Retina (tissue), 1 donor: ENCODE measurements at regions not wholly inside any gene's neighbourhood (a gene's known extent, or its start where the extent isn't known, plus 50 kb on each side); places are given as distances from the start of the nearest gene placed in this dataset.
"Not testable (repeated sequence)": the region's sequence is repeated elsewhere in the genome, so short reads cannot be mapped to it uniquely, and the experiment has no call there.

ENCODE experiments used
- DNase-seq: peaks from one replicate; pipeline ENCODE4 v3.0.0-alpha.2; 2016

DNA sequence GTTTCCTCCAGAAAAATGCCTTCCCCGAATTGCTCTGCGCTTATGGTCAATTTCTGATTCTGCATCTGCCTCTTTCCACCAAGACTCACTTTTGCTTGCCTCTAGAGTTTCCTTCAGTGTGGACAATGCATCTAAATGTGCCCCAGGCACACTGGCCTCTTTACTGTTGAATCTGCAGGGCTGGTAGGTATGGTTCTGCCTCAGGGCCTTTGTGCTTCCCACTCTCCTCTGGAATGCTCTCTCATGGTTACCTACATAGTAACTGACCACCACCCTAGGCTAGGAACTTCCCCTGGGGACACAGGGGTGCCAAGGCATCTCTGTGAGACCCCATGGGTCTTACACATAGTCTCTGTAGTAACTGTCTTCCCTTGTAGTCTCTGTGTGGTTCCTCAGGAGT, 1258.6 kb downstream of the CDH12 start:
- no peak for DNase-seq

DNA sequence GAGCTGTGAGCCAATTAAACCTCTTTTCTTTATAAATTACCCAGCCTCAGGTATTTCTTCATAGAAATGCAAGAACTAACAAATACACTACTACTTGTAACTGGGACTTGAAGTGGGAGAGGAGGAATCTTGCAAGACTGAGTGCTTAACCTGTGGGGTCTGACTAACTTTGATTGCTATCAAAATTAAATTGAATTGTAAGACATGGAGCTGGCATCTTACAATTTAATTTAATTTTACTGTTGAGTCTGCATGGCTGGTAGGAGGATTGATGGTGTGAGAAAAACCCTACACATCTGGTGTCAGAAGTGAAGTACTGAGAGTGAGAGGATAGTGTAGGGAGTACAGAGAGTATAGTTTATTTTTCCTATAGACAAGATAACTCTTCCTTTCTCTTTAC, 1259.9 kb downstream of the CDH12 start:
- DNase-seq = no peak

DNA sequence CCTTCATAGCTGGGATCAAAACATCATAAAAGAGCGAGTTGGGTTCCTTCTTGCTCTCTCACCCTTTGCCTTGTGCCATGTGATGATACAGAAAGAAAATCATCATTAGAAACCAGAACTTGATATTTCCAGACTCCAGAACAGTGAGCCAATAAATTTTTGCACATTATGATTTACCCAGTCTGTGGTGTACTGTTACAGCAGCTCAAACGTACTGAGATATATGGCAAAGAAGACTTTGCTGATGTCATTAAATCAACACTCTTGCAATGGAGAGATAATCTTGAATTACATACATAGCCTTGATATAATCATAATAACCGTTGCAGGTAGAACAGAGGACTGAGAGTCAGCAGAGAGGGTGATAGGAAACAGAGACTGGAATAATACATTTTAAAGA, 1271.6 kb downstream of the CDH12 start:
- DNase-seq = no peak

DNA sequence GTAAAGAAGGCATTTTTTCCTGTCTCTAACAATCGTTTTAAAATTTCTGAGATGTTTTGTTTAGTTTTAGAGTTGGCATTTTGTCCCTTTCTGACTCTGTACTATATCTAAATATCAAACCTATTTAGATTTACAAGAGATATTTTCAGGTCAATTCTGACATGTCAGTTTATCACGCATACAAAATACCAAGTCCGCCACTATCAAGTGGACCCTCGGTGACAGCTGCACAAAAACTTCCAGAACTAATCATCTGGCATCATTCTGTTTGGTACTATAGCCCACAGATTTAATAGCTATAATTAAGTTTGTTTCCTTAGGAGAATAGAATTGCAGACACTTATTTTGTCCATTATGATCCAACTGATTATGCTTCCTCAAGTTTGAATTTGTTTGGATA, 1278.2 kb downstream of the CDH12 start:
- no peak for DNase-seq

DNA sequence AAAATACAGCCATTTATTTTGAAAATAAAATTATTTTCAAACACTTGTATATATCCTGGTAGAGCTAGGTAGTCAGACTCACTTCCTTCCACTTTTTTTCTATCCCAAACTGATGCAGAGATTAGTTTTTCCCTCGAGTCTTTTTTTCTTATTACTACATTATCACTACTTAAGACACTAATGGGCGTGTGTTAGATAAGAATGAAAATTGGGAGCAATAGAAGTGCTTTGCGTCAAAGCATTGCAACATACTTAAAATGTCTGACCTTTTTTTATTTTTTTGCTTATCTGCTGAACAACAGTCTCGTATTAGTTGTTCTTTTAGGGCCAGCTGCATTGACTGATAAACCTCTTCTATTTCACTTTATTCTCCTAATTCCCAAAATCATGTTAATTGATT, 1278.7 kb downstream of the CDH12 start:
- DNase-seq = peak; percentile 3

DNA sequence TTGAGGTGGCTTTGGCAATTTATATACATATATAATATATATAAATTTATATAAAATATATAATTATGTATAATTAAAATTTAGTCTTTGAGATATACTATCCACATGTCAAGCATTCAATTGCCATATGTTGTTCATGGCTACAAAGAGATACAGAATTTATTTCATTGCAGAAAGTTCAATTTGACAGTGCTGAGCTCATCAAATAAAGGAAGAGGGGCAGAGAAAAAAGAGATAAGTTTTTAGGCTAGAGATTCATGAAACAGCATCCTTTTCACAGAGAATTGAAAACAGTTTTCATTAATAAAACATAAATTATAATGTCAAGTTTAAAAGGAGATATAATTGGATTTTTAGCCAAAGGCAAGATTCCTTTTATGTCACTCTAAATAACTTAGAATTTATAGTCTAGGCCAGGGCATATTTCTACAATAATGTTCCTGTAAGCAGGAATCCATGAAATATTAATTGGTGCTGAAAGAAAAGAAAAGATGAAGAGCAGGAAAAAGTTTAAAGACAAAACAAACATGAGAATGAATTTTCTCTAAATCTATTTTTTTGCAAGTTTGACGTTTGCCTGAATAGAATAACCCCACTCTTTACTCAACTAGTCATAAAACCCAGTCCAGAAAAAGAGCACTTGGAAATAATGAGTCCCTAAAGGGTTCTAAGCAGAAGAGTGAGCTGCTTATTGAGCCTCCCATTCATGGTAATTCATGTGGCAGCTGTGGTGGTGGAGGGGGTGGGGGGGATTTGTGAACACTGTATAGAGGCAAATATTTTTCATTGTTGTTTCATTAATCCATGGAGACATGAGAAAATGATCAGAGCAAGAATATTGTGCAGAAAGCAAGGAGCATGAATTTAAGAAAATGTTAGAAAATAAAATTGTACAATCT, 1279.5 kb downstream of the CDH12 start:
- DNase-seq = peak; percentile 10

DNA sequence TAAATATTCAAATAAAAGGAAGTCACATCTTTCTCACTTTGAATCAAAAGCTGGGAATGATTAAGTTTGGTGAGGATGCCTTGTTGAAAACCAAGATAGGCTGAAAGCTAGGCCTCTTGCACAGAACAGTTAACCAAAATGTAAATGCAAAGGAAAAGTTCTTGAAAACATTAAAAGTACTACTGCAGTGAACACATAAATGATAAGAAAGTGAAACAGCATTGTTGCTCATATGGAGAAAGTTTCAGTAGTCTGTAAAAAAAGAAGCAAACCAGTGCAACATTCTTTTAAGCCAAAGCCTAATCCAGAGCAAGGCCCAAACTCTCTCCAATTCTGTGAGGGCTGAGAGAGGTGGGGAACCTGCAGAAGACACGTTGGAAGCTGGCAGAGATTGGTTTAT, 1281.9 kb downstream of the CDH12 start:
- not testable (repeated sequence) for DNase-seq

DNA sequence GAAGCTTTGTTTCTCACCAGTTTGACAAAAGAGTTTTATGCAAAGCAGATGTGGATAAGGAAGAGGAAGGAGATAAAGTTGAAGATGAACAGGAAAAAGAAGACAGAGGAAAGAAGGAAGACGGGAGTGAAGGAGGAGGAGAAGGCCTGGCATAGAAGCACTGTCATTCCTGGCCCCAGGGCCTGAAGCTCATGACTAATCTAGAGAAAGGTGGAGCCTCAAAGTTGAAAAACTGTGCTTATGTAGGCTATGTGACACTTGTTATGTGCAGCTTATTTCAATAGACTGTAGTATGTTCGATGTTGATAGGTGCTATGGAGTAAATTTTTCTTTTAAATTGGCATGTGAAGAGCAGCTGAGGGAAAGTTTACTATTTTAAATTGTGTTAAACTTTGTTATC, 1294.0 kb downstream of the CDH12 start:
- not testable (repeated sequence) for DNase-seq

DNA sequence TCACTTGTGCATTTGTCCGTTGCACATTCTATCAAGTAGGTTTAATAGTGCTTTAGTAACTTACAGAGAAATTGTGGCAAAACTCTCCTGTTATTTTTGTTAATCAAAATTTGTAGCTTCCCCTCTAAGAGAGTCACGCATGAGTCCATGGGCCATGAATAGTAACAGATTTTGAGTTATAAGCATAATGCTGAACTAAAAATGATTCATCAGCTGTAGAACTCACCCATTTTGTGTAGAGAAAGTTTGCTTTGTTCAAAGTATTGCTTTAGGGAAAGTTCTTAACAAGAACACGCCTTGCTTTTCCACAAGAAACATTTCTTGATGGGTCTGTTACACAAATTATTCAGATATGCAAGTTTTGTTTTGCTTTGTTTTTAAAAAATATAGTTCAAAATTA, 1300.9 kb downstream of the CDH12 start:
- DNase-seq = not testable (repeated sequence)

DNA sequence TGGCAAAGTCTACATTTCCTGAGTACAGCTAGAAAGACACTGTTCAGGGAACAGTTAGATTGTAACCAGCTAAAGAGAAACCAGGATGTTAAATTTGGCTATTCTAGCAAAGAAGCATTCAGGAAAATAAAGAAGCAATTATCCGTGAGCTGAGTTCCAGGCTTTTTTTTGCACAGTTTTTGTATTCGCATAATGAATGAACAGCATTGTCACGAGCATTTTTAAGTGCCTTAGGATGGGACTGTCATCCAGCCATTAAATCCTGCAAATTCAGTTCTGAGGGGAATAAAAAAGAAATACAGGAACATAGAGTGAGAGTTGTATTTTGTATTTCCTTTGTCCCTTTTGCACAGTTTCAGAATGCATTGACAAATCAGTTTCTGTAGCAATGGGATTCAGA, 1302.2 kb downstream of the CDH12 start:
- DNase-seq = not testable (repeated sequence)

DNA sequence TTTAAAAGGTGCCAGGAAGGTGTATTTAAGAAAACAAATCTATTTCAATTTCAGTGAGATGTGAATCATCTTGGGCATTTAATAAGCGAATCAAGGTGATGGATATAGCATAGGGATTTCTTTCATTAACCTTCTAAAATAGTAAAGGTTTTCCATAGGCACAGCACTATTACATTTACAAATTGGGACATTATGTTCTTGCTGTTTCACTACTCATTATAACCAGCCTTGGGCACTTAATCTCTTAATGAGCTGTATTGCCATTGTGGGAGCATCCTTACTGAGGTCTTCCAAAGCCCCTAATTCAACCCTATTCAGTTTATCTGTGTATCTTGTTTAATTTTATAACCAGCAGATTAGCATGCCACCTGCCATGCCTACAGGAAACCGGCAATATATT, 1305.5 kb downstream of the CDH12 start:
- not testable (repeated sequence) for DNase-seq

DNA sequence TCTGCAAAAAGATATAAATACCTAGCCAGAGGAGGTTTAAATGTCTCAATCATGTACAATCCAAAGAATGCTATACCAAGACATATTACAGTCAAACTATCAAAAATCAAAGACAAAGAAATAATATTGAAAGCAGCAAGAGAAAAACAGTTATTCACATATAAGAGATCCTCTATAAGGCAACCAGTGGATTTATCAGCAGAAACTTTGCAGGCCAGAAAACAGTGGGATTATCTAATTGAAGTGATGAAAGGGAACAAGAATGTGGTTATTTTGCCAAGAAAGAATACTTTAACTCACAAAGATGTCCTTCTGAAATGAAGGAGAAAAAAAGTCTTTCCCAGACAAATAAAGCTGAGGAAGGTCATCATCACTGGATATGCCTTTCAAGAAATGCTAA, 1318.0 kb downstream of the CDH12 start:
- not testable (repeated sequence) for DNase-seq

DNA sequence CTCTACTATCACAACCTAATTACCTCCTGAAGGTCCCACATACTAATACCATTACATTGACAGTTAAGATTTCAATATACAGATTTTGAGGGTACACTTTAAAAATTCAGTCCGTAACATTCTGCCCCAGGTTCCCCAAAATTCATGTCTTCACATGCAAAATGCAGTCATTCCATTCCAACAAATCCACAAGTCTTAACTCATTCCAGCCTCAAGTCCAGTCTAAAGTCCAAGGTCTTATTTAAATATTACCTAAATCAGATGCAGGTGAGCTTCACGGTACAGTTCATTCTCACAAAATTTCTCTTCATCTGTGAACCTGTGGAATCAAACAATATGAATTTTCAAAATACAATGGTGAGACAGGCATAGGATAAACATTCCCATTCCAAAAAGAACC, 1332.0 kb downstream of the CDH12 start:
- DNase-seq = not testable (repeated sequence)

DNA sequence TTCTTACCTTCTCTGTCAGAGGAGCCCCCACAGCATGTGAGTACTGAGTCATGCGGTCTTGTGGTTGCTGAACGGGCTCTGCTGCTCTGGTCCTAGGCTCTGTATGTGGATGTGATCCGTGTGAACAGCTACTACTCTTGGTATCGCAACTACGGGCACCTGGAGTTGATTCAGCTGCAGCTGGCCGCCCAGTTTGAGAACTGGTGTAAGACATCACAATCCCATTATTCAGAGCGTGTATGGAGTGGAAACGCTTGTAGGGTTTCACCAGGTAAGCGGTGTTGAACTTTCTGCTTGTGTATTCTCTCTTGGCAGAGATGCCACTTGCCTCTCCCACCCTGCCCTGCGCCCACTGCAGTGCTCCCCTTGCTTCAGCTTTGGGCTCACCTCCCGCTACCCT, 1356.2 kb downstream of the CDH12 start:
- not testable (repeated sequence) for DNase-seq

DNA sequence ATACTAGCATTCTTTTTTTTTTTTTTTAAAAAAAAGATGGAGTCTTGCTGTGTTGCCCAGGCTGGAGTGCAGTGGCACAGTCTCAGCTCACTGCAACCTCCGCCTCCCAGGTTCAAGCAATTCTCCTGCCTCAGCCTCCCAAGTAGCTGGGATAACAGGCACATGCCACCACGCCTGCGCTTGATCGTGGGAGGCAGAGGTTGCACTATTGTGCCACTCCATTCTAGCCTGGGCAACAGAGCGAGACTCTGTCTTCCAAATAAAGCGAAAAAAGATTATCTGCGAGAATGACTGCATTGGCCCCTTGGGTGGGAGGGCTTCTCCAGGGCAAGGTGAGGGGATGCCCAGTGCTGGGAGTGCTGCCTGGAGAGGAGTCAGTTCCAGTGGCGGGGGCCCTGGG, 1357.1 kb downstream of the CDH12 start:
- not testable (repeated sequence) for DNase-seq

DNA sequence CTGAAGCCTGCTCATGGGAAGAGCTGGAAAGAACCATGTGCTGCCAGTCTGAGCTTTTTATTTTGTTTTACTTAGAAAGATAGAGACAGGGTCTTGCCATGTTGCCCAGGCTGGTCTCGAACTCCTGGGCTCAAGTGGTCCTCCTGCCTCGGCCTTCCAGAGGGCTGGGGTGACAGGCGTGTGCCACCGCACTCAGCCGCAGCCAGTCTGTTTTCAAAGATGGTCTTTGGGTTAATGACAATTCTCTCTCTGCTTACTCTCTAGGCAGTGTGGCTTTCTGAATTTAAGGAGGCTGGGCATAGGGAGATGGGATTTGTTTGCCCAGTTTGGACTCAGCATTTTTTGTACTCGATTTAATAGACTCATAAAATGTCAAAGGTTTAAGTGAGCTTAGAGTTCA, 1357.9 kb downstream of the CDH12 start:
- not testable (repeated sequence) for DNase-seq

DNA sequence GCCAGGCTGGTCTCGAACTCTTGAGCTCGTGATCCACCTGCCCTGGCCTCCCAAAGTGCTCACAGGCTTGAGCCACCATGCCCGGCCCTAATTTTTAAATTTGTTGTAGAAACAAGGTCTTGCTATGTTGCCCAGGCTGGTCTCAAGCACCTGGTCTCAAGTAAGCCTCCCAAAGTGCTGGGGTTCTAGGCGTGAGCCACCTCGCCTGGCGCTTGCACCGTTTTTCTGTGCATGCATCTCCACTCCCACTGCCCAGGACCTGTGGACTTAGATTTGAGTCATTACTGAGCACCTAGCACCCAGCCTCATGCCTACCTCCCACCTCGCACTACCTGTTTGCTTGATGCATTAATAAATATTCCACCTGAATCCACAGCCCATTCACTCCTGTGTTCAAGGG, 1359.1 kb downstream of the CDH12 start:
- DNase-seq = not testable (repeated sequence)

DNA sequence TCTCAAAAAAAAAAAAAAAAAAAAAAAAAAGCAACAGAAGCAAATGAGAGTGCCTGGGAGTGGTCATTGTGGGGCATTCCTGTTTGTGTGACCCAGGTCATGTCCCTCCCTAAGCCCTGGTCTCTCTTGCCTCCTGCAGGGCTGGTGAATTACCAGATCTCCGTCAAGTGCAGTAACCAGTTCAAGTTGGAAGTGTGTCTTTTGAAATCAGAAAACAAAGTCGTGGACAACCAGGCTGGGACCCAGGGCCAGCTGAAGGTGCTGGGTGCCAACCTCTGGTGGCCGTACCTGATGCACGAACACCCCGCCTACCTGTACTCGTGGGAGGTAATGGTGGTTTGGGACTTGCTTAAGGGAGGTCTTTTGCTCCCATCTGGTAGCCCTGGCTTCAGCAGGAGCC, 1362.0 kb downstream of the CDH12 start:
- not testable (repeated sequence) for DNase-seq

DNA sequence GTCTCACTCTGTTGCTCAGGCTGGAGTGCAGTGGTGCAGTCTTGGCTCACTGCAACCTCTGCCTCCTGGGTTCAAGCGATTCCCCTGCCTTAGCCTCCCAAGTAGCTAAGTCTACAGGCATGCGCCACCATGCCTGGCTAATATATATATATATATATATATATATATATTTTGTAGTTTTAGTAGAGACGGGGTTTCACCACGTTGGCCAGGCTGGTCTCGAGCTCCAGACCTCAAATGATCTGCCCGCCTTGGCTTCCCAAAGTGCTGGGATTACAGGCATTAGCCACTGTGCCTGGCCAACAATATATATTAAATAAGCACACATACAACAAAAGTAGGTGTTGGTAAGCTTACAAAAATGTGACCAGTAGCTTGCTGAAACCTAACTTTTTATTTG, 1364.3 kb downstream of the CDH12 start:
- DNase-seq = not testable (repeated sequence)

DNA sequence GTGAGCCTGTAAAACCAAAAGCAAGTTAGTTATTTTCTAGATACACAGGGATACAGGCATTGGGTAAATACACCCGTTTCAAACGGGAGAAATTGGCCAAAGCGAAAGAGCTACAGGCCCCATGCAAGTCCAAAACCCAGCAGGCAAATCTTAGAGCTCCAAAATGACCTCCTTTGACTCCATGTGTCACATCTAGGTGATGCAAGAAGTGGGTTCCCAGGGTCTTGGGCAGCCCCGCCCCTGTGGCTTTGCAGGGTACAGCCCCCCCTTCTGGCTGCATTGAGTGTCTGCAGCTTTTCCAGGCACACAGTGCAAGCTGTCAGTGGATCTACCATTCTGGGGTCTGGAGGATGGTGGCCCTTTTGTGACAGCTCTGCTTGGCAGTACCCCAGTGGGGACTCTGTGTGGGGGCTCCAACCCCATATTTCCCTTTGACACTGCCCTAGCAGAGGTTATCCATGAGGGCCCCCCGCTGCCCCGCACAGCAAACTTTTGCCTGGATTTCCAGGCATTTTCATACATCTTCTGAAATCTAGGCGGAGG, 1367.6 kb downstream of the CDH12 start:
- DNase-seq = not testable (repeated sequence)

DNA sequence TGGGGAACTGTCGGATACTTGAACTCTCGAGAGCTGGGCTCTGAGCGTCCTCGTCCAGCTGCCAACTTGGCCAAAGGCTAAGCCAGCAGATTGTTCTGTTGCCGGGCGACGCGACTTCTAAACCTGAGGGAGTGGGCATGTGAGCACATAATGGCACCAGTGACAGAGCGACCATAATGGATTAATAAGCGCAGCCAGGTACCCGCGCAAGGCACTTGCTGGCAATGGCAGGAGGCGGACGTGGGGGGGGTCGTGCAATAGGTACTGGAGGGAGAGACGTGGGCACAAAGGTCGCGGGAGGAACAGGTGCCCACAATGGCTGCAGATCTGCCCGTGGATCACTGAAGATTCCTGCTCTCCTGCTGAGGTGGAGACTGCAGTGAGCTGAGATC, 1368.7 kb downstream of the CDH12 start:
- not testable (repeated sequence) for DNase-seq

DNA sequence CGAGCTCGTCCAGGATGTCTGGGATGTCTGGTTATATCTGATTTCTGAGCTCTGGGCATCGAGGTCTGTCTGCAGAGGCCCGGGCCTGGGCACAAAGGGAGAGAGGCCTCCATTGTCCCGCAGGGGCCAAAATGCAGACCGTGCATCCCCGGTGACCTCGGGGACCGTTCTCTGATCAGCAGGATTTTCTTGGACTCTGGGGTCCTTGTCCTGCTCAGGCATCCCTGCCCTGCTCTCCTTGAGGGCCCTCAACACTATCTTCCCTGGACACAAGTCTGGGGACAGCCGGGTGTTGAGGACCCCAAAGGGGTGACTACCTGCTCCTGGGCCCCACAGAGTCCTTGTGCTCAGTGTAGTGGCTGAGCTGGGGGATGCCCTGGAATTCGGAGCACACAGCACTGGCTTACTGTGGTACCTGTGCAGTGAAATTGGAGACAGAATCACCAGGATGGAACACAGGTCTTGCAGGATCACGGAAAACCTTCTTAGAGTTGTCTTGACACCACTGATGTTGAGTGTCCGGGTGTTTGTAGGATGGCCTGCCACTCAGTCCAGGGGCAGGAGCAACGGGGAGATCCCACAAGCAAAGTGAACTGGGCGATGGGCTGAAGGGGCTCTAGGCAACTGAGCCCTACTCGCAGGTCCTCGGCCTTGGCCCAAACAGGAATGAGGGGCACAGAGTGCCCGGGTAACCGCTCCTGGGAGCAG, 1369.2 kb downstream of the CDH12 start:
- not testable (repeated sequence) for DNase-seq

DNA sequence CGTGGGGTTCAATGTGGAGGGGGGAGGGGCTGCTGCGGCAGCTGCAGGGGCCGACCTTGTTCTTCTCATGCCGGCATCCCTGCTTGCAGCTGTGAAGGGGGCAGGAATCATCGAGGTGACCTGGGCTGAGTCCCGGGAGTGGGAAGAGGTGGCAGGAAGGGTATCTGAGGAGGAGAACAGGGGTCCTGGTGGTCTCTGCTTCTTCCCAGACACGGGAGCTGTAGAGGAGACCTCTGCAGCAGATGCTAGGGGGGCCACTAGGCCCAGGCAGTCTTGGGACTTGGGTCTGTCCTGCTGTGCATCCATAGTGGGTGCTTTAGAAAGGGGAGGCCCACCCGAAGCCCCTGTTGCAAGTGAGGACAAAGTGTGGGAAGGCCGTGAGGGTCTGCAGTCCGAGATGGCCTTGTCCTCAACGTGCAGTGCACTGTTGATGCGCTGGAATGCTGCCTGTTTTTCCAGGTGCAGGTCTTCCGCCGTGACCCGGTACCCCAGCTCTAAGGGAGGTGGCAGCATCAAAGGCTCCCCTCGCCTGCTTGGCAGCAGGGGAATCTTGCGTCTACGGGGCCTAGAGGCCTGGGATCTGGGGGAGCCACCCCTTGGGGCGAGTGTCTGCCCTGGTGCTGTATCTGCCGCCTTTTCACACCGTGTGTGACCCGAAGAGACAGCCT, 1370.0 kb downstream of the CDH12 start:
- not testable (repeated sequence) for DNase-seq
